K562 (cell line): ENCODE measurements at regions not wholly inside any gene's neighbourhood (a gene's known extent, or its start where the extent isn't known, plus 50 kb on each side); places are given as distances from the start of the nearest gene placed in this dataset.

Experiments used
- ARHGAP35 ChIP-seq: fragments of 450-650 bp; IDR thresholded peaks from 2 replicates; pipeline ENCODE4 v1.6.1; 2018; ENCODE audit not compliant: partially characterized antibody
- CCNT2 ChIP-seq: IDR thresholded peaks from 2 replicates; pipeline ENCODE4 v1.6.1; 2011; ENCODE audit warnings: borderline replicate concordance, low read depth, mild to moderate bottlenecking, moderate library complexity, mixed read lengths, low read length; ENCODE audit not compliant: insufficient read length; ENCODE audit errors: extremely low read depth
- CHD2 ChIP-seq: IDR thresholded peaks from 2 replicates; pipeline ENCODE4 v1.6.1; 2011; ENCODE audit warnings: low read depth, low read length
- CTBP1 ChIP-seq: fragments of 450-650 bp; IDR thresholded peaks from 2 replicates; pipeline ENCODE4 v1.6.1; 2016; ENCODE audit warnings: borderline replicate concordance
- MCM5 ChIP-seq: fragments of 450-650 bp; IDR thresholded peaks from 2 replicates; pipeline ENCODE4 v1.6.1; 2016; ENCODE audit warnings: low read depth
- STAG1 ChIP-seq: sonication (generic); formaldehyde crosslinking; IDR thresholded peaks from 2 replicates; pipeline ENCODE4 v1.5.0; 2020; ENCODE audit warnings: missing genetic modification reagents, borderline replicate concordance
- TOE1 ChIP-seq, 2 experiments: fragments of 450-650 bp in 1 of 2; sonication (generic) in 1 of 2; formaldehyde crosslinking in 1 of 2; IDR thresholded peaks; 2 replicates each; pipeline versions ENCODE4 v1.7.1 to v1.8.0; 2016 to 2022; ENCODE audit warnings: borderline replicate concordance in 2 of 2, mild to moderate bottlenecking in 2 of 2, antibody characterized with exemption in 1 of 2, inconsistent platforms in 1 of 2, low read depth in 1 of 2, missing genetic modification reagents in 1 of 2, moderate library complexity in 1 of 2
- ZFX ChIP-seq: sonication (generic); formaldehyde crosslinking; IDR thresholded peaks from 2 replicates; pipeline ENCODE4 v1.8.0; 2022; ENCODE audit warnings: mild to moderate bottlenecking, missing genetic modification reagents, moderate library complexity
- ZNF282 ChIP-seq: sonication (generic); formaldehyde crosslinking; IDR thresholded peaks from 2 replicates; pipeline ENCODE4 v1.8.1; 2023; ENCODE audit warnings: missing genetic modification reagents
- TF ChIP-seq, protein P1 (sequence below): fragments of 250-450 bp; sonication (Bioruptor Pico); IDR thresholded peaks from 2 replicates; pipeline ENCODE4 v1.5.0; 2022; ENCODE audit warnings: mild to moderate bottlenecking
- TF ChIP-seq, protein P2 (sequence below), 2 experiments: fragments of 450-650 bp in 1 of 2; sonication (generic) in 1 of 2; formaldehyde crosslinking in 1 of 2; IDR thresholded peaks; 2 replicates each; pipeline versions ENCODE4 v1.7.1 to v1.9.0; 2016 to 2022; ENCODE audit warnings: inconsistent platforms in 1 of 2, mild to moderate bottlenecking in 1 of 2, missing genetic modification reagents in 1 of 2
- TF ChIP-seq, protein P3 (sequence below): fragments of 250-450 bp; sonication (Bioruptor Pico); IDR thresholded peaks from 2 replicates; pipeline ENCODE4 v1.4.0; 2020; ENCODE audit warnings: mild to moderate bottlenecking, moderate library complexity
- TF ChIP-seq, protein P4 (sequence below), 2 experiments: fragments of 200-800 bp in 1 of 2; sonication (Bioruptor generic) in 1 of 2; sonication (generic) in 1 of 2; formaldehyde crosslinking in 1 of 2; IDR thresholded peaks in 1 of 2; conservative IDR thresholded peaks in 1 of 2; 2 replicates each; pipeline versions ENCODE4 v1.5.0 to v1.6.1; 2016 to 2020; ENCODE audit warnings: missing compliant biosample characterization in 1 of 2, missing genetic modification characterization in 1 of 2, missing genetic modification reagents in 1 of 2

DNA sequence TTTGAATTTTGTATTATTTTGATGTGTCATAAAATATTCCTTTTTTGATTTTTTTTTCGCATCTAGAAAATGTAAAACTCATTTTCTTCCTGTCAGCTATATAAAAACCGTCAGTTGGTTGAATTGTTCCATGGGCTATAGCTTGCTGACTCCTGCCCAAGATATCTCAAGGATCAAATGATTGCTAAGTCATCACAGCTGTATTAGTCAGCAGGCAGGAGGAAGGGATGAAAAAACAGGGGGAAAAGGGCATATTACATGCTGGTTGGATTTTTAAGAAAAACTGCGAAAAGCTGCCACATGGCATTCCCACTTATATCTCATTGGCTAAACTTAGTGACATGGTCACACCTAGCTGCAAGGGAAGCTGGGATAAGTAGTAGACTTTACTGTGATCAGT is 569.9 kb downstream of the BCKDHB start (continued):
- TF ChIP-seq CHD2 (no peak), ZFX (no peak), TOE1 (IDR thresholded peaks at IDR 0.05; ENCODE audit: borderline replicate concordance) (no peak), TOE1 (CRISPR knock-in tag; IDR thresholded peaks at IDR 0.05; ENCODE audit: borderline replicate concordance, low read depth) (no peak), MCM5 (no peak), ZNF282 (no peak), ARHGAP35 (no peak), STAG1 (CRISPR knock-in tag) (no peak), CCNT2 (no peak), CTBP1 (no peak)
- TF ChIP-seq, protein P1, sequence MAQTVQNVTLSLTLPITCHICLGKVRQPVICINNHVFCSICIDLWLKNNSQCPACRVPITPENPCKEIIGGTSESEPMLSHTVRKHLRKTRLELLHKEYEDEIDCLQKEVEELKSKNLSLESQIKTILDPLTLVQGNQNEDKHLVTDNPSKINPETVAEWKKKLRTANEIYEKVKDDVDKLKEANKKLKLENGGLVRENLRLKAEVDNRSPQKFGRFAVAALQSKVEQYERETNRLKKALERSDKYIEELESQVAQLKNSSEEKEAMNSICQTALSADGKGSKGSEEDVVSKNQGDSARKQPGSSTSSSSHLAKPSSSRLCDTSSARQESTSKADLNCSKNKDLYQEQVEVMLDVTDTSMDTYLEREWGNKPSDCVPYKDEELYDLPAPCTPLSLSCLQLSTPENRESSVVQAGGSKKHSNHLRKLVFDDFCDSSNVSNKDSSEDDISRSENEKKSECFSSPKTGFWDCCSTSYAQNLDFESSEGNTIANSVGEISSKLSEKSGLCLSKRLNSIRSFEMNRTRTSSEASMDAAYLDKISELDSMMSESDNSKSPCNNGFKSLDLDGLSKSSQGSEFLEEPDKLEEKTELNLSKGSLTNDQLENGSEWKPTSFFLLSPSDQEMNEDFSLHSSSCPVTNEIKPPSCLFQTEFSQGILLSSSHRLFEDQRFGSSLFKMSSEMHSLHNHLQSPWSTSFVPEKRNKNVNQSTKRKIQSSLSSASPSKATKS (CRISPR knock-in tag), result no peak
- TF ChIP-seq, protein P2, sequence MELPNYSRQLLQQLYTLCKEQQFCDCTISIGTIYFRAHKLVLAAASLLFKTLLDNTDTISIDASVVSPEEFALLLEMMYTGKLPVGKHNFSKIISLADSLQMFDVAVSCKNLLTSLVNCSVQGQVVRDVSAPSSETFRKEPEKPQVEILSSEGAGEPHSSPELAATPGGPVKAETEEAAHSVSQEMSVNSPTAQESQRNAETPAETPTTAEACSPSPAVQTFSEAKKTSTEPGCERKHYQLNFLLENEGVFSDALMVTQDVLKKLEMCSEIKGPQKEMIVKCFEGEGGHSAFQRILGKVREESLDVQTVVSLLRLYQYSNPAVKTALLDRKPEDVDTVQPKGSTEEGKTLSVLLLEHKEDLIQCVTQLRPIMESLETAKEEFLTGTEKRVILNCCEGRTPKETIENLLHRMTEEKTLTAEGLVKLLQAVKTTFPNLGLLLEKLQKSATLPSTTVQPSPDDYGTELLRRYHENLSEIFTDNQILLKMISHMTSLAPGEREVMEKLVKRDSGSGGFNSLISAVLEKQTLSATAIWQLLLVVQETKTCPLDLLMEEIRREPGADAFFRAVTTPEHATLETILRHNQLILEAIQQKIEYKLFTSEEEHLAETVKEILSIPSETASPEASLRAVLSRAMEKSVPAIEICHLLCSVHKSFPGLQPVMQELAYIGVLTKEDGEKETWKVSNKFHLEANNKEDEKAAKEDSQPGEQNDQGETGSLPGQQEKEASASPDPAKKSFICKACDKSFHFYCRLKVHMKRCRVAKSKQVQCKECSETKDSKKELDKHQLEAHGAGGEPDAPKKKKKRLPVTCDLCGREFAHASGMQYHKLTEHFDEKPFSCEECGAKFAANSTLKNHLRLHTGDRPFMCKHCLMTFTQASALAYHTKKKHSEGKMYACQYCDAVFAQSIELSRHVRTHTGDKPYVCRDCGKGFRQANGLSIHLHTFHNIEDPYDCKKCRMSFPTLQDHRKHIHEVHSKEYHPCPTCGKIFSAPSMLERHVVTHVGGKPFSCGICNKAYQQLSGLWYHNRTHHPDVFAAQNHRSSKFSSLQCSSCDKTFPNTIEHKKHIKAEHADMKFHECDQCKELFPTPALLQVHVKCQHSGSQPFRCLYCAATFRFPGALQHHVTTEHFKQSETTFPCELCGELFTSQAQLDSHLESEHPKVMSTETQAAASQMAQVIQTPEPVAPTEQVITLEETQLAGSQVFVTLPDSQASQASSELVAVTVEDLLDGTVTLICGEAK (IDR thresholded peaks at IDR 0.05), result no peak
- TF ChIP-seq, protein P2 (CRISPR knock-in tag; IDR thresholded peaks at IDR 0.05), result no peak
- TF ChIP-seq, protein P3, sequence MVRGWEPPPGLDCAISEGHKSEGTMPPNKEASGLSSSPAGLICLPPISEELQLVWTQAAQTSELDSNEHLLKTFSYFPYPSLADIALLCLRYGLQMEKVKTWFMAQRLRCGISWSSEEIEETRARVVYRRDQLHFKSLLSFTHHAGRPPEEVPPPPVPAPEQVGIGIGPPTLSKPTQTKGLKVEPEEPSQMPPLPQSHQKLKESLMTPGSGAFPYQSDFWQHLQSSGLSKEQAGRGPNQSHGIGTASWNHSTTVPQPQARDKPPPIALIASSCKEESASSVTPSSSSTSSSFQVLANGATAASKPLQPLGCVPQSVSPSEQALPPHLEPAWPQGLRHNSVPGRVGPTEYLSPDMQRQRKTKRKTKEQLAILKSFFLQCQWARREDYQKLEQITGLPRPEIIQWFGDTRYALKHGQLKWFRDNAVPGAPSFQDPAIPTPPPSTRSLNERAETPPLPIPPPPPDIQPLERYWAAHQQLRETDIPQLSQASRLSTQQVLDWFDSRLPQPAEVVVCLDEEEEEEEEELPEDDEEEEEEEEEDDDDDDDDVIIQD (CRISPR knock-in tag), result no peak
- TF ChIP-seq, protein P4, sequence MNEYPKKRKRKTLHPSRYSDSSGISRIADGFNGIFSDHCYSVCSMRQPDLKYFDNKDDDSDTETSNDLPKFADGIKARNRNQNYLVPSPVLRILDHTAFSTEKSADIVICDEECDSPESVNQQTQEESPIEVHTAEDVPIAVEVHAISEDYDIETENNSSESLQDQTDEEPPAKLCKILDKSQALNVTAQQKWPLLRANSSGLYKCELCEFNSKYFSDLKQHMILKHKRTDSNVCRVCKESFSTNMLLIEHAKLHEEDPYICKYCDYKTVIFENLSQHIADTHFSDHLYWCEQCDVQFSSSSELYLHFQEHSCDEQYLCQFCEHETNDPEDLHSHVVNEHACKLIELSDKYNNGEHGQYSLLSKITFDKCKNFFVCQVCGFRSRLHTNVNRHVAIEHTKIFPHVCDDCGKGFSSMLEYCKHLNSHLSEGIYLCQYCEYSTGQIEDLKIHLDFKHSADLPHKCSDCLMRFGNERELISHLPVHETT (CRISPR knock-in tag; conservative IDR thresholded peaks at IDR 0.05 in 1 of 2, IDR thresholded peaks at IDR 0.05 in 1 of 2), result no peak
